ENCODE measurements at regions not wholly inside any gene's neighbourhood (a gene's known extent, or its start where the extent isn't known, plus 50 kb on each side); places are given as distances from the start of the nearest gene placed in this dataset.

GRCh38 chr2:47234456-47234855, 58.1 kb upstream of the CALM2 start:
- no peak for DNase-seq

- no peak for DNase-seq
Observed at GRCh38 chr2:47232738-47233415, 56.6 kb upstream of the CALM2 start.

- DNase-seq, result no peak
Observed at GRCh38 chr2:47230418-47230817, 54.1 kb upstream of the CALM2 start.

DNA sequence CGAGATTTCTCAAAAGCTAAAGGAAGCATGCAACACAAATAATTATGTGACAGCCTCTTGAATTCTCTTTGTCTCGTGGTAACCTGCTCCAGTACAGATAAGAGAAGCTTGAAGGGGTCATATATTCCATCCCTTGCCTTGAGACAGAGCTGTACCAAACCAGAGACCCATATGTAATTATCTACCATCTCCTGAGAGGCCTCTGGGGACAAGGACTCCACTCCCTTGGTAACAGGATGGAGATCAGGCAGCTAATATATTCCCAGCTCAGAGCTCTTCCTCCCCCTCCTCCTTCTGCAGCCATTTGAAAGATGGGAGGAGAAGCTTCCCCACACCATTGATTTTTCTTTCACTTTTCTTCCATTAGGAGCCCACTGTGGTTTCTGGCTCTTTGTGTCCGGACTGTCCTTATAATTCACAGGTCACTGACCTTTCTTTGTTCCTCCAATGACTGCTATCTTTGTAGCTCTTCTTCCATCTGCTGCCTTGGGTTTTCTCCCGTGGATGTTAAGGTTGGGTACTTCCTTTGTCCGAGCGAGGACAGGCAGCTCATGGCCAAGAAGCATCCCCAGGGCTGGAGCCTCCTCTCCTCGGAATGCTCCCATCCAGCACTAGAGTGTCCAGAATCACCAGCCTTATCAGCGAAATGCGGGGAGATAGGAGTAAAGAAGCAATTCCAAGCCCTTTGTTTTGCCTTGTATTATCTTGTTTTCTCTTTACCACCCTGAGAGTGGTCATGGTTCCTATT, 51.4 kb upstream of the CALM2 start:
- no peak for DNase-seq

GRCh38 chr2:47226923-47227220, 50.6 kb upstream of the CALM2 start:
- DNase-seq, result no peak

GRCh38 chr2:47226132-47226922, 50.0 kb upstream of the CALM2 start:
- no peak for DNase-seq
